A549 (cell line): ENCODE measurements at regions not wholly inside any gene's neighbourhood (a gene's known extent, or its start where the extent isn't known, plus 50 kb on each side); places are given as distances from the start of the nearest gene placed in this dataset.

Experiments used
- BHLHE40 ChIP-seq: IDR thresholded peaks from 2 replicates; pipeline ENCODE4 v1.6.1; 2012; ENCODE audit warnings: low read depth, low read length, inconsistent platforms
- MAFK ChIP-seq: fragments of 450-650 bp; IDR thresholded peaks from 2 replicates; pipeline ENCODE4 v1.6.1; 2014; ENCODE audit not compliant: partially characterized antibody
- TF ChIP-seq, protein P1 (sequence below): fragments of >200 bp; sonication (Bioruptor Twin); formaldehyde crosslinking; IDR thresholded peaks from 3 replicates; pipeline ENCODE4 v1.5.1; 2016

DNA sequence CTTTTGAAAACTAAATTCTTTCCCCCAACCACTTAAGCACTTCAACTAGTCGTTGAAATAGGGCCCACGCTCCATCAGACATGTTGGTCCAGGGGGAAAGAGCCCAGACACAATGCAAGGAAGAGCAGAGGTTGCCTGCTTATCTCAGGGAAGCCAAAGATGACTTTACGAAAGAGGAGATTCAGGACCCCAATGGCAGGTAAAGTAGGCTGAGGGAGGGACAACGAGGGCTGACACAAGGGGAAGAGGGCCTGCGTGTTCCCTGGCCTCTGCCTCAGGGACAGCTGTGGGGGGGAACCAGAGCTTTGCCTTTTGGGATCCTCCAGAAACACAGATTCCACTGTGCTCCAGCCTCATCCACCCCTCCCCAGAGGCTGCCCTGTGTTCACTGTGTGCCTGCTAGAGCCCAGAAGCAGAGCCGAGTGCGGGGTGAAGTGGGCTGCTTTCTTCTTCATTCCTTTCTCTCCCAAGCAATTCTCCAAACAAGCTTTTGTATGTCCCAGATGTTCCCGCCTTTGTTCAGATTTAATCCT, 135.5 kb upstream of the GRIK3 start:
- TF ChIP-seq BHLHE40: no peak
- TF ChIP-seq, protein P1, sequence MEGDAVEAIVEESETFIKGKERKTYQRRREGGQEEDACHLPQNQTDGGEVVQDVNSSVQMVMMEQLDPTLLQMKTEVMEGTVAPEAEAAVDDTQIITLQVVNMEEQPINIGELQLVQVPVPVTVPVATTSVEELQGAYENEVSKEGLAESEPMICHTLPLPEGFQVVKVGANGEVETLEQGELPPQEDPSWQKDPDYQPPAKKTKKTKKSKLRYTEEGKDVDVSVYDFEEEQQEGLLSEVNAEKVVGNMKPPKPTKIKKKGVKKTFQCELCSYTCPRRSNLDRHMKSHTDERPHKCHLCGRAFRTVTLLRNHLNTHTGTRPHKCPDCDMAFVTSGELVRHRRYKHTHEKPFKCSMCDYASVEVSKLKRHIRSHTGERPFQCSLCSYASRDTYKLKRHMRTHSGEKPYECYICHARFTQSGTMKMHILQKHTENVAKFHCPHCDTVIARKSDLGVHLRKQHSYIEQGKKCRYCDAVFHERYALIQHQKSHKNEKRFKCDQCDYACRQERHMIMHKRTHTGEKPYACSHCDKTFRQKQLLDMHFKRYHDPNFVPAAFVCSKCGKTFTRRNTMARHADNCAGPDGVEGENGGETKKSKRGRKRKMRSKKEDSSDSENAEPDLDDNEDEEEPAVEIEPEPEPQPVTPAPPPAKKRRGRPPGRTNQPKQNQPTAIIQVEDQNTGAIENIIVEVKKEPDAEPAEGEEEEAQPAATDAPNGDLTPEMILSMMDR: no peak
- TF ChIP-seq MAFK: no peak
